HepG2 (cell line): ENCODE measurements at regions not wholly inside any gene's neighbourhood (a gene's known extent, or its start where the extent isn't known, plus 50 kb on each side); places are given as distances from the start of the nearest gene placed in this dataset.

Experiments
- ATAC-seq: fragments of 200-7000 bp; cut with Tn5 transposase; 3 replicates; pipeline ENCODE4 v1.9.1; 2020; ENCODE audit warnings: mild to moderate bottlenecking, moderate library complexity
- BruUV-seq: library from RNA; stranded (reverse); fragments of 400-500 nt; replicated peaks from 2 replicates; lab custom pipeline; 2021; lab: Mats Ljungman, UMichigan
- CTCF ChIA-PET: fragments of 300-600 bp; formaldehyde crosslinking; extraction: SDS; loops from one replicate; lab custom pipeline; 2021; ENCODE audit warnings: low total read pairs, inconsistent platforms, low intra/inter-chr PET ratio; lab: Yijun Ruan, JAX
- POLR2A ChIA-PET: fragments of 350-600 bp; sonication (Branson Sonifier 250); formaldehyde crosslinking; loops from one replicate; lab custom pipeline; 2020; ENCODE audit warnings: antibody characterized with exemption, inconsistent platforms; lab: Yijun Ruan, JAX
- DNase-seq: peaks from one replicate; pipeline ENCODE4 v3.0.0-alpha.2; 2015; ENCODE audit warnings: low spot score
- FAIRE-seq: peaks from 3 replicates; lab custom pipeline; 2011; peaks lifted over from hg19 to GRCh38; lab: Jason Lieb, UNC
- H2AFZ ChIP-seq: one replicate; pipeline ENCODE4 v1.6.1; 2011; ENCODE audit warnings: low read length, inconsistent platforms
- H3K27ac ChIP-seq: fragments of 300-600 bp; 3 replicates; pipeline ENCODE4 v1.8.0; 2011; ENCODE audit warnings: mixed run types, mild to moderate bottlenecking, mixed read lengths, low read length, inconsistent platforms; ENCODE audit not compliant: insufficient read depth; ENCODE audit errors: extremely low read length
- H3K27me3 ChIP-seq, 2 experiments: fragments of 200-600 bp in 1 of 2; 2 replicates in 1 of 2; 3 replicates in 1 of 2; pipeline versions ENCODE4 v1.6.0 to v1.8.0; 2011; ENCODE audit warnings: low read length in 2 of 2, mild to moderate bottlenecking in 2 of 2, moderate library complexity in 2 of 2, inconsistent platforms in 1 of 2; ENCODE audit not compliant: insufficient read depth in 2 of 2, control insufficient read depth in 1 of 2
- H3K36me3 ChIP-seq, 2 experiments: fragments of 200-600 bp in 1 of 2; replicated peaks in 1 of 2; 2 replicates in 1 of 2; 3 replicates in 1 of 2; pipeline versions ENCODE4 v1.5.1 to v1.8.0; 2011; ENCODE audit warnings: low read length in 2 of 2, inconsistent platforms in 1 of 2; ENCODE audit not compliant: insufficient read depth in 2 of 2, control insufficient read depth in 1 of 2
- H3K4me1 ChIP-seq: 2 replicates; pipeline ENCODE4 v1.5.1; 2012; ENCODE audit warnings: low read length, inconsistent platforms; ENCODE audit not compliant: insufficient read depth
- H3K4me2 ChIP-seq: 2 replicates; pipeline ENCODE4 v1.6.0; 2011; ENCODE audit warnings: low read depth, low read length, inconsistent platforms
- H3K4me3 ChIP-seq, 3 experiments: fragments of 200-600 bp in 1 of 3; sonication (generic), shearing (Covaris generic) in 1 of 3; replicated peaks in 1 of 3; 2 replicates each; pipeline ENCODE4 v1.5.1; 2011 to 2016; ENCODE audit warnings: low read length in 3 of 3, inconsistent platforms in 2 of 3, low read depth in 2 of 3, mild to moderate bottlenecking in 2 of 3, control low read depth in 1 of 3, mixed read lengths in 1 of 3; ENCODE audit not compliant: insufficient read depth in 1 of 3
- H3K79me2 ChIP-seq: one replicate; pipeline ENCODE4 v1.6.1; 2011; ENCODE audit warnings: low read length, inconsistent platforms; ENCODE audit not compliant: insufficient read depth
- H3K9ac ChIP-seq: 2 replicates; pipeline ENCODE4 v1.6.0; 2011; ENCODE audit warnings: mild to moderate bottlenecking, low read depth, low read length, inconsistent platforms; ENCODE audit not compliant: insufficient read depth
- H3K9me3 ChIP-seq: 2 replicates; pipeline ENCODE4 v1.5.1; 2012; ENCODE audit warnings: mild to moderate bottlenecking, low read length
- H4K20me1 ChIP-seq: 2 replicates; pipeline ENCODE4 v1.6.0; 2011; ENCODE audit warnings: inconsistent platforms, mild to moderate bottlenecking, low read length, moderate library complexity; ENCODE audit not compliant: insufficient read depth
- CEBPB ChIP-seq: IDR thresholded peaks from 2 replicates; pipeline ENCODE4 v1.6.1; 2011; ENCODE audit warnings: low read depth, low read length, improper control_type of control experiment, borderline replicate concordance
- HNRNPLL ChIP-seq: fragments of 200-400 bp; formaldehyde crosslinking; IDR thresholded peaks from 2 replicates; pipeline ENCODE4 v1.6.1; 2017; ENCODE audit warnings: mild to moderate bottlenecking, low read depth, low read length; ENCODE audit not compliant: poor library complexity, severe bottlenecking
- MZF1 ChIP-seq: sonication (generic); formaldehyde crosslinking; IDR thresholded peaks from 2 replicates; pipeline ENCODE4 v1.8.1; 2023; ENCODE audit warnings: mild to moderate bottlenecking, missing genetic modification reagents, borderline replicate concordance
- POLR2AphosphoS2 ChIP-seq: IDR thresholded peaks from 2 replicates; pipeline ENCODE4 v1.6.1; 2011; ENCODE audit warnings: low read depth, low read length, improper control_type of control experiment
- SMC3 ChIP-seq: IDR thresholded peaks from 2 replicates; pipeline ENCODE4 v1.6.1; 2011; ENCODE audit warnings: low read length, improper control_type of control experiment
- ZNF207 ChIP-seq: fragments of 450-650 bp; IDR thresholded peaks from 2 replicates; pipeline ENCODE4 v1.6.1; 2016; ENCODE audit warnings: antibody characterized with exemption, borderline replicate concordance
- ZNF720 ChIP-seq: sonication (generic); formaldehyde crosslinking; IDR thresholded peaks from 2 replicates; pipeline ENCODE4 v1.4.0; 2020; ENCODE audit warnings: missing genetic modification reagents
- ZSCAN25 ChIP-seq: sonication (generic); formaldehyde crosslinking; IDR thresholded peaks from 2 replicates; pipeline ENCODE4 v1.8.0; 2022; ENCODE audit warnings: mild to moderate bottlenecking, missing genetic modification reagents
- WGBS: methylation state at CpG from one replicate; pipeline ENCODE4 v1.1.6; 2017; ENCODE audit warnings: low lambda C conversion rate; 5-methylcytosine and 5-hydroxymethylcytosine counted together
- in situ Hi-C: cut with HindIII; loops from 2 replicates; pipeline ENCODE4 v1.10.0; 2017; ENCODE audit warnings: low pct_unique_long_range_greater_than_20kb; ENCODE audit not compliant: extremely low pct_ligation_motif_present
- intact Hi-C: fragments of 100-400 bp; cut with micrococcal nuclease; formaldehyde crosslinking; loops from one replicate; pipeline ENCODE4 v1.10.0; 2022; ENCODE audit not compliant: unreplicated experiment
- TF ChIP-seq, protein P1 (sequence below): IDR thresholded peaks from 2 replicates; pipeline ENCODE4 v1.6.1; 2016; ENCODE audit warnings: missing compliant biosample characterization, missing genetic modification reagents, borderline replicate concordance
- TF ChIP-seq, protein P2 (sequence below): sonication (generic); formaldehyde crosslinking; IDR thresholded peaks from 2 replicates; pipeline ENCODE4 v1.4.0; 2020; ENCODE audit warnings: missing genetic modification reagents
- TF ChIP-seq, protein P3 (sequence below): sonication (generic); formaldehyde crosslinking; IDR thresholded peaks from 2 replicates; pipeline ENCODE4 v1.4.0; 2020; ENCODE audit warnings: mild to moderate bottlenecking, low read depth, missing genetic modification reagents

DNA sequence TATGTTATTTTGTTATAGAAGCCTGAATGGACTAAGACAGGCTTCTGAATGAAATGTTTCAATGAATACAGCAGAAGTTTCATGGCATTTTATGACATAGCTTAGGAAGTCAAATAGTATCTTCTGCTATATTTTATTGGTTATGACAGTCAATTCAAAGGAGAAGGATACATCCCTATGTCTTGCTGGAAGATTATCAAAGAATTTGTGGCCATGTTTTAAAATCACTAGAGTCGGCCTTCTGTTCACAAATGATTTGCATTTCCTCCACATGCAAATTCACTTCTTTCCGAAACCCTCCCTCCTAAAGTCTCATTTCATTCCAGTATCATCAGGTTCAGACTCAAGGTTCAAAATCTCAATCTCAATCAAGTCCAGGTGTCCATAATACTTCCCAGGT lies 679.2 kb upstream of the ADAMTS5 start:
- H3K4me1 ChIP-seq: no peaks in the 10 kb centered on the region
- ChIA-PET CTCF (no interaction called here), POLR2A (no interaction called here)
- no peak overlapping the region for H3K4me2 ChIP-seq
- BruUV-seq: no TSS peak
- DNase-seq (no peak), FAIRE-seq (no peak), ATAC-seq (no peak)
- TF ChIP-seq ZNF207 (no peak), HNRNPLL (no peak), SMC3 (no peak), POLR2AphosphoS2 (no peak), MZF1 (no peak), ZNF720 (CRISPR knock-in tag) (no peak), CEBPB (no peak), ZSCAN25 (CRISPR knock-in tag) (no peak)
- TF ChIP-seq, protein P1, sequence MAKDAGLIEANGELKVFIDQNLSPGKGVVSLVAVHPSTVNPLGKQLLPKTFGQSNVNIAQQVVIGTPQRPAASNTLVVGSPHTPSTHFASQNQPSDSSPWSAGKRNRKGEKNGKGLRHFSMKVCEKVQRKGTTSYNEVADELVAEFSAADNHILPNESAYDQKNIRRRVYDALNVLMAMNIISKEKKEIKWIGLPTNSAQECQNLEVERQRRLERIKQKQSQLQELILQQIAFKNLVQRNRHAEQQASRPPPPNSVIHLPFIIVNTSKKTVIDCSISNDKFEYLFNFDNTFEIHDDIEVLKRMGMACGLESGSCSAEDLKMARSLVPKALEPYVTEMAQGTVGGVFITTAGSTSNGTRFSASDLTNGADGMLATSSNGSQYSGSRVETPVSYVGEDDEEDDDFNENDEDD: no peak
- TF ChIP-seq, protein P2, sequence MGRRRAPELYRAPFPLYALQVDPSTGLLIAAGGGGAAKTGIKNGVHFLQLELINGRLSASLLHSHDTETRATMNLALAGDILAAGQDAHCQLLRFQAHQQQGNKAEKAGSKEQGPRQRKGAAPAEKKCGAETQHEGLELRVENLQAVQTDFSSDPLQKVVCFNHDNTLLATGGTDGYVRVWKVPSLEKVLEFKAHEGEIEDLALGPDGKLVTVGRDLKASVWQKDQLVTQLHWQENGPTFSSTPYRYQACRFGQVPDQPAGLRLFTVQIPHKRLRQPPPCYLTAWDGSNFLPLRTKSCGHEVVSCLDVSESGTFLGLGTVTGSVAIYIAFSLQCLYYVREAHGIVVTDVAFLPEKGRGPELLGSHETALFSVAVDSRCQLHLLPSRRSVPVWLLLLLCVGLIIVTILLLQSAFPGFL (CRISPR knock-in tag): no peak
- TF ChIP-seq, protein P3, sequence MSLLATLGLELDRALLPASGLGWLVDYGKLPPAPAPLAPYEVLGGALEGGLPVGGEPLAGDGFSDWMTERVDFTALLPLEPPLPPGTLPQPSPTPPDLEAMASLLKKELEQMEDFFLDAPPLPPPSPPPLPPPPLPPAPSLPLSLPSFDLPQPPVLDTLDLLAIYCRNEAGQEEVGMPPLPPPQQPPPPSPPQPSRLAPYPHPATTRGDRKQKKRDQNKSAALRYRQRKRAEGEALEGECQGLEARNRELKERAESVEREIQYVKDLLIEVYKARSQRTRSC (CRISPR knock-in tag): no peak
- H3K4me3 ChIP-seq: no peak overlapping the region
- WGBS: 15% methylated on average over 2 of the region's 2 CpGs
- H3K36me3 ChIP-seq: no peaks in the 10 kb centered on the region
- peaks cover 84% of the 10 kb centered on the region for H3K9me3 ChIP-seq
- H3K9ac ChIP-seq: no peak overlapping the region
- in situ Hi-C loops (no loop called here), intact Hi-C loops (no loop called here)
- no peaks in the 10 kb centered on the region for H4K20me1 ChIP-seq
- no peaks in the 10 kb centered on the region for H3K27me3 ChIP-seq
- no peaks in the 10 kb centered on the region for H3K79me2 ChIP-seq
- no peak overlapping the region for H2AFZ ChIP-seq
- H3K27ac ChIP-seq: no peak overlapping the region
